ENCODE measurements at regions not wholly inside any gene's neighbourhood (a gene's known extent, or its start where the extent isn't known, plus 50 kb on each side); places are given as distances from the start of the nearest gene placed in this dataset.

GRCh38 chr12:124696693-124697476, 129.5 kb upstream of the NCOR2 start:
- TF ChIP-seq CTCF (IDR thresholded peaks at IDR 0.05) (no peak), EP300 (IDR thresholded peaks at IDR 0.05) (no peak)

Measured in upper lobe of left lung (tissue), 4 donors.